Tibial nerve (tissue), 3 donors: ENCODE measurements at regions not wholly inside any gene's neighbourhood (a gene's known extent, or its start where the extent isn't known, plus 50 kb on each side); places are given as distances from the start of the nearest gene placed in this dataset.

Experiments
- CTCF ChIP-seq, 5 experiments: fragments of 200-600 bp in 3 of 5; fragments of 450-650 bp in 2 of 5; sonication (generic) in 3 of 5; IDR thresholded peaks; one replicate each; pipeline ENCODE4 v1.5.1; 2016 to 2019; ENCODE audit warnings: antibody characterized with exemption in 5 of 5, mild to moderate bottlenecking in 3 of 5, moderate library complexity in 2 of 5
- POLR2A ChIP-seq, 2 donors: fragments of 450-650 bp; IDR thresholded peaks; one replicate each; pipeline ENCODE4 v1.6.1; 2017; ENCODE audit warnings: antibody characterized with exemption in 2 of 2, mild to moderate bottlenecking in 2 of 2, moderate library complexity in 2 of 2

GRCh38 chr5:66377747-66378146 lies 218.4 kb upstream of the MAST4 start:
- TF ChIP-seq CTCF (IDR thresholded peaks at IDR 0.05) = no peak
- TF ChIP-seq POLR2A (IDR thresholded peaks at IDR 0.05) = no peak
